ENCODE measurements at regions not wholly inside any gene's neighbourhood (a gene's known extent, or its start where the extent isn't known, plus 50 kb on each side); places are given as distances from the start of the nearest gene placed in this dataset.

DNA sequence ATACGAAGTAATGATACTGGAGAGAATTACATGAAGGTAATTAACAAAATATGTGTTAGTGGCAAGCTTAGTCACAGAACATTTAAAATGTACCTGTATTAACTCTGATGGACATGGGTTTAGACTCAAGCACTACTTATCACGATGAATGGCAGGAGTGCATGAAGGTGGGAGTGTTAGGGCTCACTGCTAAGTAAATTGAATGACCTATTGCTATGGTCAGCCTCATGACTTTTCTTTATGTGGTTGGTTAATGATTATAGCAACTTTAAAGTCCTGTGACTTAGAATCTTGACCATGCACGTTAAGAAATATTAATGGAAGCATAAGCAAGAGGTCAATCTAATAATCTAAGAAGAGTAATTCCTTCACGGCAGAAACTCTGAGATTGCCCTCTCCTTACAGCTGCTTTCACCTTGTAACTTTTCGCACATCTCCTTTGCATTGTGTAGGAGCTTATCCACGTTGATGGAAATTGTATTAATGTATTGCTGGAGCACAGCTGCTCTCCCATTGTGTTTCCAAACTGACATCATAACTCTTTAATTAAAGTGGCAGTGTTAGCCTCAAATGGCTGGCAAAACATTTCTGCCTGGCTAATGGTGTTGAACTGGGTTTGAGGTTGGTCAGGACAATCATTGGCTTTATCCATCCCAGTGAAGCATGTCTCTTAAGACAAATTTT lies 114.5 kb downstream of the RXFP2 start:
- H3K4me2 ChIP-seq (ENCODE audit: low read length): no peak overlapping the region
- no peak overlapping the region for H3K4me3 ChIP-seq (ENCODE audit: low read length)
- no peaks in the 10 kb centered on the region for H3K36me3 ChIP-seq (ENCODE audit: control insufficient read depth, low read length)
- no peaks in the 10 kb centered on the region for H4K20me1 ChIP-seq (ENCODE audit: control insufficient read depth, insufficient read depth, low read depth, low read length)
- no peaks in the 10 kb centered on the region for H3K9me2 ChIP-seq (replicated peaks; ENCODE audit: control insufficient read depth, low read length)
- H3F3A ChIP-seq (ENCODE audit: control insufficient read depth, insufficient read depth): no peaks in the 10 kb centered on the region
- no peaks in the 10 kb centered on the region for H3K4me1 ChIP-seq (ENCODE audit: control insufficient read depth, low read length)
- peaks cover 16% of the 10 kb centered on the region for H3K27me3 ChIP-seq (ENCODE audit: control insufficient read depth, low read length)
- H3K27ac ChIP-seq (ENCODE audit: low read depth, low read length): no peak overlapping the region
- no peaks in the 10 kb centered on the region for H3K9me3 ChIP-seq (ENCODE audit: control insufficient read depth, insufficient read depth, low read length)
- H3K79me2 ChIP-seq (ENCODE audit: control insufficient read depth, low read length): no peaks in the 10 kb centered on the region
- TF ChIP-seq, protein P1, sequence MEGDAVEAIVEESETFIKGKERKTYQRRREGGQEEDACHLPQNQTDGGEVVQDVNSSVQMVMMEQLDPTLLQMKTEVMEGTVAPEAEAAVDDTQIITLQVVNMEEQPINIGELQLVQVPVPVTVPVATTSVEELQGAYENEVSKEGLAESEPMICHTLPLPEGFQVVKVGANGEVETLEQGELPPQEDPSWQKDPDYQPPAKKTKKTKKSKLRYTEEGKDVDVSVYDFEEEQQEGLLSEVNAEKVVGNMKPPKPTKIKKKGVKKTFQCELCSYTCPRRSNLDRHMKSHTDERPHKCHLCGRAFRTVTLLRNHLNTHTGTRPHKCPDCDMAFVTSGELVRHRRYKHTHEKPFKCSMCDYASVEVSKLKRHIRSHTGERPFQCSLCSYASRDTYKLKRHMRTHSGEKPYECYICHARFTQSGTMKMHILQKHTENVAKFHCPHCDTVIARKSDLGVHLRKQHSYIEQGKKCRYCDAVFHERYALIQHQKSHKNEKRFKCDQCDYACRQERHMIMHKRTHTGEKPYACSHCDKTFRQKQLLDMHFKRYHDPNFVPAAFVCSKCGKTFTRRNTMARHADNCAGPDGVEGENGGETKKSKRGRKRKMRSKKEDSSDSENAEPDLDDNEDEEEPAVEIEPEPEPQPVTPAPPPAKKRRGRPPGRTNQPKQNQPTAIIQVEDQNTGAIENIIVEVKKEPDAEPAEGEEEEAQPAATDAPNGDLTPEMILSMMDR (IDR thresholded peaks at IDR 0.05; ENCODE audit: low read depth, low read length, poor library complexity, severe bottlenecking): no peak
- TF ChIP-seq EZH2phosphoT487 (IDR thresholded peaks at IDR 0.05; ENCODE audit: borderline replicate concordance, low read length): no peak

GRCh38 chr13:31859571-31859970 lies 120.2 kb downstream of the RXFP2 start:
- no peaks in the 10 kb centered on the region for H3K36me3 ChIP-seq (ENCODE audit: control insufficient read depth, low read length)
- peaks cover 6% of the 10 kb centered on the region for H3K27me3 ChIP-seq (ENCODE audit: control insufficient read depth, low read length)
- H3K9me3 ChIP-seq (ENCODE audit: control insufficient read depth, insufficient read depth, low read length): no peaks in the 10 kb centered on the region
- H3K4me2 ChIP-seq (ENCODE audit: low read length): no peak overlapping the region
- no peak overlapping the region for H3K27ac ChIP-seq (ENCODE audit: low read depth, low read length)
- H4K20me1 ChIP-seq (ENCODE audit: control insufficient read depth, insufficient read depth, low read depth, low read length): no peaks in the 10 kb centered on the region
- no peaks in the 10 kb centered on the region for H3K9me2 ChIP-seq (replicated peaks; ENCODE audit: control insufficient read depth, low read length)
- no peak overlapping the region for H3K4me3 ChIP-seq (ENCODE audit: low read length)
- TF ChIP-seq, protein P1 (IDR thresholded peaks at IDR 0.05; ENCODE audit: low read depth, low read length, poor library complexity, severe bottlenecking): no peak
- no peaks in the 10 kb centered on the region for H3K4me1 ChIP-seq (ENCODE audit: control insufficient read depth, low read length)
- no peaks in the 10 kb centered on the region for H3F3A ChIP-seq (ENCODE audit: control insufficient read depth, insufficient read depth)
- H3K79me2 ChIP-seq (ENCODE audit: control insufficient read depth, low read length): no peaks in the 10 kb centered on the region

DNA sequence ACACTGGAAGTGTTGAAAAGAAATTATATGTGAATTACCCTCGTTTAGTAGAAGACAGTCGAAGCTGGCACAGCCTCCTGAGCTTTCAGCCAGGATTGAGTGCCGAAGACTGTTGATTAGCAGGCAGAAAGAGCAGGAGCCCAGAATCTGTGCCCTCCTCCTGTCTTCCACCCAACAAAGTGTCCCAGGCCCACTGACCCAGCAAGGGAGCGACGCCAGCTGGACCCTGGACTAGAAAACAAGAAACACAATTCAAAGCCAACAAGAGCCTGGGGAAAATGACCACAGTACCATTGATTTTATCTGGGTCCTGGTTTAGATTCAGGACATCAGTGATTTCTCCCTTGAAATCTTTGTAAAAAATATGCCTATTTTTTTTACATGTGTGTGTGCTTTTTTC lies 120.7 kb downstream of the RXFP2 start:
- H3K79me2 ChIP-seq (ENCODE audit: control insufficient read depth, low read length): no peaks in the 10 kb centered on the region
- TF ChIP-seq EZH2phosphoT487 (IDR thresholded peaks at IDR 0.05; ENCODE audit: borderline replicate concordance, low read length): no peak
- TF ChIP-seq, protein P1 (IDR thresholded peaks at IDR 0.05; ENCODE audit: low read depth, low read length, poor library complexity, severe bottlenecking): no peak
- H3K9me2 ChIP-seq (replicated peaks; ENCODE audit: control insufficient read depth, low read length): no peaks in the 10 kb centered on the region
- H3K27me3 ChIP-seq (ENCODE audit: control insufficient read depth, low read length): peaks cover 6% of the 10 kb centered on the region
- H3K9me3 ChIP-seq (ENCODE audit: control insufficient read depth, insufficient read depth, low read length): no peaks in the 10 kb centered on the region
- H3F3A ChIP-seq (ENCODE audit: control insufficient read depth, insufficient read depth): no peaks in the 10 kb centered on the region
- no peaks in the 10 kb centered on the region for H4K20me1 ChIP-seq (ENCODE audit: control insufficient read depth, insufficient read depth, low read depth, low read length)
- no peak overlapping the region for H3K27ac ChIP-seq (ENCODE audit: low read depth, low read length)
- H3K4me1 ChIP-seq (ENCODE audit: control insufficient read depth, low read length): no peaks in the 10 kb centered on the region
- no peak overlapping the region for H3K4me2 ChIP-seq (ENCODE audit: low read length)
- no peak overlapping the region for H3K4me3 ChIP-seq (ENCODE audit: low read length)
- no peaks in the 10 kb centered on the region for H3K36me3 ChIP-seq (ENCODE audit: control insufficient read depth, low read length)

Data from DOHH2 (cell line).